Ishikawa (cell line): ENCODE measurements at regions not wholly inside any gene's neighbourhood (a gene's known extent, or its start where the extent isn't known, plus 50 kb on each side); places are given as distances from the start of the nearest gene placed in this dataset.

Source experiments
- CEBPB ChIP-seq: IDR thresholded peaks from 2 replicates; pipeline ENCODE4 v1.6.1; 2012
- EP300 ChIP-seq: IDR thresholded peaks from 2 replicates; pipeline ENCODE4 v1.6.1; 2012; ENCODE audit warnings: borderline replicate concordance
- FOXM1 ChIP-seq: IDR thresholded peaks from 2 replicates; pipeline ENCODE4 v1.6.1; 2012; ENCODE audit warnings: low read depth, borderline replicate concordance
- NFIC ChIP-seq: IDR thresholded peaks from 2 replicates; pipeline ENCODE4 v1.6.1; 2012
- RAD21 ChIP-seq: IDR thresholded peaks from 2 replicates; pipeline ENCODE4 v1.6.1; 2012; ENCODE audit warnings: low read depth
- TAF1 ChIP-seq: IDR thresholded peaks from 2 replicates; pipeline ENCODE4 v1.6.1; 2012; ENCODE audit warnings: low read depth, mild to moderate bottlenecking
- TCF12 ChIP-seq: IDR thresholded peaks from 2 replicates; pipeline ENCODE4 v1.6.1; 2012; ENCODE audit warnings: low read depth
- YY1 ChIP-seq: IDR thresholded peaks from 2 replicates; pipeline ENCODE4 v1.6.1; 2012; ENCODE audit warnings: low read depth
- ZBTB7A ChIP-seq: IDR thresholded peaks from 2 replicates; pipeline ENCODE4 v1.6.1; 2012; ENCODE audit warnings: low read depth
- TF ChIP-seq, protein P1 (sequence below): IDR thresholded peaks from 2 replicates; pipeline ENCODE4 v1.6.1; 2012
- TF ChIP-seq, protein P2 (sequence below): IDR thresholded peaks from 2 replicates; pipeline ENCODE4 v1.6.1; 2012; ENCODE audit warnings: low read depth, mild to moderate bottlenecking

DNA sequence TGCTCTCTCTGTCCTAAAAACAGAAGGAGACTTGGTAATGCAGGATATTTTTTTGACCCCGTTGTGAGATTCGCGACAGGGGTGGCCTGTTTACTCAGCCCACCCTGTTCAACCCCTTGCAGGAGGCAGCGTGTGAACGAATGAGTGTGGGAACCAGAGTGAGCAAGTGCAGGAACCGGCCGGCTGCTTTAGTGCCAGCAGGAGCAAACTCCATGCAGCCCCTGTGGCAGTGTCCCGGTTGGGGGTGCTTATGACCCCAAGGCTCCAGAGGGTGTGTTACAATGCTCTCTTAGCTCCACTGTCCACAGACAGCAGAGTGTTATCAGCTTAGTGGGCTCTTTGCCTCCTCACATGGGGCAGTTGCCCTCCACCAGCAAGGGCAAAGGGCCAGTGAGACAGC, 225.2 kb downstream of the ETNK1 start:
- TF ChIP-seq, protein P1, sequence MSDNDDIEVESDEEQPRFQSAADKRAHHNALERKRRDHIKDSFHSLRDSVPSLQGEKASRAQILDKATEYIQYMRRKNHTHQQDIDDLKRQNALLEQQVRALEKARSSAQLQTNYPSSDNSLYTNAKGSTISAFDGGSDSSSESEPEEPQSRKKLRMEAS: no peak
- TF ChIP-seq NFIC (no peak), TAF1 (no peak), TCF12 (no peak), YY1 (no peak), RAD21 (no peak), CEBPB (no peak), ZBTB7A (no peak), FOXM1 (no peak), EP300 (no peak)
- TF ChIP-seq, protein P2, sequence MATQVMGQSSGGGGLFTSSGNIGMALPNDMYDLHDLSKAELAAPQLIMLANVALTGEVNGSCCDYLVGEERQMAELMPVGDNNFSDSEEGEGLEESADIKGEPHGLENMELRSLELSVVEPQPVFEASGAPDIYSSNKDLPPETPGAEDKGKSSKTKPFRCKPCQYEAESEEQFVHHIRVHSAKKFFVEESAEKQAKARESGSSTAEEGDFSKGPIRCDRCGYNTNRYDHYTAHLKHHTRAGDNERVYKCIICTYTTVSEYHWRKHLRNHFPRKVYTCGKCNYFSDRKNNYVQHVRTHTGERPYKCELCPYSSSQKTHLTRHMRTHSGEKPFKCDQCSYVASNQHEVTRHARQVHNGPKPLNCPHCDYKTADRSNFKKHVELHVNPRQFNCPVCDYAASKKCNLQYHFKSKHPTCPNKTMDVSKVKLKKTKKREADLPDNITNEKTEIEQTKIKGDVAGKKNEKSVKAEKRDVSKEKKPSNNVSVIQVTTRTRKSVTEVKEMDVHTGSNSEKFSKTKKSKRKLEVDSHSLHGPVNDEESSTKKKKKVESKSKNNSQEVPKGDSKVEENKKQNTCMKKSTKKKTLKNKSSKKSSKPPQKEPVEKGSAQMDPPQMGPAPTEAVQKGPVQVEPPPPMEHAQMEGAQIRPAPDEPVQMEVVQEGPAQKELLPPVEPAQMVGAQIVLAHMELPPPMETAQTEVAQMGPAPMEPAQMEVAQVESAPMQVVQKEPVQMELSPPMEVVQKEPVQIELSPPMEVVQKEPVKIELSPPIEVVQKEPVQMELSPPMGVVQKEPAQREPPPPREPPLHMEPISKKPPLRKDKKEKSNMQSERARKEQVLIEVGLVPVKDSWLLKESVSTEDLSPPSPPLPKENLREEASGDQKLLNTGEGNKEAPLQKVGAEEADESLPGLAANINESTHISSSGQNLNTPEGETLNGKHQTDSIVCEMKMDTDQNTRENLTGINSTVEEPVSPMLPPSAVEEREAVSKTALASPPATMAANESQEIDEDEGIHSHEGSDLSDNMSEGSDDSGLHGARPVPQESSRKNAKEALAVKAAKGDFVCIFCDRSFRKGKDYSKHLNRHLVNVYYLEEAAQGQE: no peak
